ENCODE measurements at regions not wholly inside any gene's neighbourhood (a gene's known extent, or its start where the extent isn't known, plus 50 kb on each side); places are given as distances from the start of the nearest gene placed in this dataset.

- H3K4me3 ChIP-seq (ENCODE audit: low read depth, low read length) = no peak overlapping the region
- no peak for TF ChIP-seq CTCF (IDR thresholded peaks at IDR 0.05; ENCODE audit: low read depth, low read length, missing control alignments)
- DNase-seq (ENCODE audit: low read depth) = no peak
Observed at GRCh38 chr4:38601244-38601915, 62.6 kb upstream of the KLF3 start.

- no peak for TF ChIP-seq CTCF (IDR thresholded peaks at IDR 0.05; ENCODE audit: low read depth, low read length, missing control alignments)
- H3K4me3 ChIP-seq (ENCODE audit: low read depth, low read length) = no peak overlapping the region
- no peak for DNase-seq (ENCODE audit: low read depth)
Observed at GRCh38 chr4:38601916-38602291, 62.1 kb upstream of the KLF3 start.

GRCh38 chr4:38603652-38604051 lies 60.3 kb upstream of the KLF3 start:
- no peak overlapping the region for H3K4me3 ChIP-seq (ENCODE audit: low read depth, low read length)
- DNase-seq (ENCODE audit: low read depth) = no peak
- no peak for TF ChIP-seq CTCF (IDR thresholded peaks at IDR 0.05; ENCODE audit: low read depth, low read length, missing control alignments)

- no peak for TF ChIP-seq CTCF (IDR thresholded peaks at IDR 0.05; ENCODE audit: low read depth, low read length, missing control alignments)
- no peak for DNase-seq (ENCODE audit: low read depth)
- H3K4me3 ChIP-seq (ENCODE audit: low read depth, low read length) = no peak overlapping the region
Observed at GRCh38 chr4:38605181-38605752, 58.7 kb upstream of the KLF3 start.

- H3K4me3 ChIP-seq (ENCODE audit: low read depth, low read length) = no peak overlapping the region
- no peak for DNase-seq (ENCODE audit: low read depth)
- TF ChIP-seq CTCF (IDR thresholded peaks at IDR 0.05; ENCODE audit: low read depth, low read length, missing control alignments) = no peak
Observed at GRCh38 chr4:38605753-38606586, 58.0 kb upstream of the KLF3 start.

- no peak for TF ChIP-seq CTCF (IDR thresholded peaks at IDR 0.05; ENCODE audit: low read depth, low read length, missing control alignments)
- no peak overlapping the region for H3K4me3 ChIP-seq (ENCODE audit: low read depth, low read length)
- no peak for DNase-seq (ENCODE audit: low read depth)
Observed at GRCh38 chr4:38606587-38606905, 57.5 kb upstream of the KLF3 start.
